HG02642 (cell line): ENCODE measurements at regions not wholly inside any gene's neighbourhood (a gene's known extent, or its start where the extent isn't known, plus 50 kb on each side); places are given as distances from the start of the nearest gene placed in this dataset.

ENCODE experiments used
- ATAC-seq: cut with Tn5 transposase; IDR thresholded peaks from one replicate; pipeline ENCODE4 v1.9.1; 2021; ENCODE audit warnings: mild to moderate bottlenecking; ENCODE audit not compliant: unreplicated experiment, poor library complexity

DNA sequence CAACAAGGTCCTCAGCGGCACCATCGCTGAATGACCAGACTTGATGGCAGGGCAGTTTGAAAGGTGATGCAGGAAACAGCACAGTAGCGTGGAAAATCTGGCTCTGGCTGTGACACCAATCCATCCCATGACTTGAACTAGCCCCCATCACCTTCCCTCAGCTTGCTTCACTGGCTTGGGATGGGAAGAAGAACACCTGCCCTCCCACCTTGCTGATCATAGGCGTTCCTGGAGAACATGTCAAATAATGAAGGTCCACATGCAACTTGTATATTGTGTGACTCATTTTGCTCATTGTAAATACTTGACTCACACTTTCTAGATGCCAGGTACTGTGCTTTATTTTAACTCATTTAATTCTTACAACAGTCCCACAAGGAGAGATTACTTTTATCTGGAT lies 292.4 kb upstream of the SPRED2 start:
- no peak for ATAC-seq

DNA sequence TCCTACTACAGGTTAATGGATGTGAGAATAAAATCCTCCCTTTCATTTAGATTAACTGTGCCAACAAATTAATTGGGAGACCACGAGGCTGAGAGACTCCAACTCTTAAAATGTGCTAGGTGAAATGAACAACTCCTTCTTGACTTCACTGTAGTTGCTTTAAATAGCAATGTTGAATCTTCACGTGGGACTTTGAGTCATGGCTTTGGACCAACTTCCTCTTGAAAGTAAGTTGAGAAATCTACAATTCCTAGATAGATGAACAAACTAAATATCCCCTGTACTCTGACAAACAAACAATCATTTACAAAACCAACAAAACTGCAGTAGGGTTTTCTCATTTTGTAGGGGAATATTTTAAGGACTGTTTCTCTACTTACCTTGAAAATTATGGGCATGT lies 291.9 kb upstream of the SPRED2 start:
- ATAC-seq = no peak

DNA sequence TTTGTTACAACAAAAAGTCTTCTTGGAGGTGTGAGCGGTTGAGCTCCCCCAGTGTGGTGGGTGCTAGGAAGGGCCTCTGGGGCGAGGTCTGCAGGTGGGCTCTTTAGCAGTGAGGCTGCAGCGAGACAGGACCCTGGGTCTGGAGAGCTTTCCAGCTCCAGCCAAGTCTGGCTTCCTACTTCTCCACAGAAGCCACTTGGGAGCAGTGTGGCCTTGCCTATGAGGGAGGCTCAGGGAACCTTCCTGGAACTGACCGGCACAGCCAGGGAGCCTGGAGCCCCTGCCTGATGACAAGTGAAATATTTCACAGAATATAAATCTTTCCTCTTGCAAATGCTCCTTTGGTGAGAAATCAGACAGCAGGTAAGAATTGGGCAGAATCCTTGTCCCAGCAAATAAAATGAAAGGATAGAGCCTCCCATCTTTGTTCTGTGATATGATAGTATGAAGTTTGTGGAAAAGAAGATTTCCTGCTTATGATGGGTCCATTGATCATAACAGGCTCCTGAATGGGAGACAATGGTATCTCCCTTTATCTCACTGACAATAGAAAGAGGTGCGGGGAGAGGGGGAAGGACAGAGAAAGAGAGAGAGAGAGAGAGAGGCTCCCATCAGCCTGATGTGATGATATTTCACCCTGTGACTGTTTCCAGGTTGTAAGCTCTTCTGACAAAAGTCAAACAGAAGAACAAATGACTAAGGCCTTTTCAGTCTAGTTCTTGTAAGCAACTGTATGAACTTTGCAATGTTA lies 289.8 kb upstream of the SPRED2 start:
- no peak for ATAC-seq

DNA sequence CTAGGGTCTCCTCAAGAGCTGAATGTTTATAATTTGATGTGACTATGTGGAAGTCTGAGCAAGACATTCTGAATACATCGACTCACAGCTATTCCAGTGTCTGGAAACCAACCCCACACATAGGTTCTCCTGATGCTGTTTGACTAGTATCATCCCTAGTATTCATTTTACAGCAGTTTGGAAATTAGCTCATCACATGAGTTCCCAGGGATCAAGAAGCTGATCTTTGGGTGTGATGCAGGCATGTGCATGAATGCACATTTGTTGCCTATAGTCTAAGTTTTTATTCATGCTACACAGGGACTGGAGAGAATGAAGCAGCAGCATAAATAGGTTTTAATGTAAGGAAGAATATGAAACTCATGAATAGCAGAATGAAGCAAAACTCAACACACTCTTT lies 284.3 kb upstream of the SPRED2 start:
- no peak for ATAC-seq

DNA sequence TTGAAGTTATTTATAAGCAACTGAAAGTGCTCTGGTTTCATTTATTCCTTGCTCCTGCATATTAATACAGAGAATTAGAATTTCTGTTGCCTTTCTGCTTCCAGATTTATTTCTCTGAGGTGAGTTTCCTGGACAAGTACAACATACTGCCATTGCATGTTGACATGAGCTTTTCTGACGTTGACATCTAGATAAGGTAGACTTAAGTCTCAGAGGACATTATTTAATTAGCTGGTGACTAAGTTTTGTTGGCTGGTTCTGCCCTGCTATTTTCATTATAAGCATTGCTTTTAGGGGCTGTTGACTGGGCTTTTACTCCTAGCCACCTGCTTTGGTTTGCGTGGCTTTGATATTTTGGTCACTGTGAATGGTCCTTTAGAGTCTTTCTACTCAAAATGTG lies 282.9 kb upstream of the SPRED2 start:
- no peak for ATAC-seq

DNA sequence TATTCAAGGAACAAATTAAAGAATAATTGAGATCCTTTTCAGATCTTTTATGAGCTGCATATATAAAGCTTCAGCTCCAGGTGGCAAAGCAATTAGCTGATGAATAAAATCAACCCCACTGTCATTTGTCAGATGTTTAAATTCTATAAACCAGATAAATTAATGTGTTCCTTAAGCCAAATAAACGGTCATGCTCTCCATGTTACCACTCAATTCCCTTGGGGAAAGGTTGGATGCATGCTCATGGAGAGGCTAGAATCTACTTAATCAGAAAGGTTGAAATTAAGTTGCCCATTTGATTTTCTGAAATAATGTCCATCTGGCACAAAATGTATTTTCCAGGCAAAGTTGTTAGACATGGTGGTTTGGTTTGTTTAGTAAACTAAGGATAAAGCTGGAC lies 282.5 kb upstream of the SPRED2 start:
- ATAC-seq = no peak

DNA sequence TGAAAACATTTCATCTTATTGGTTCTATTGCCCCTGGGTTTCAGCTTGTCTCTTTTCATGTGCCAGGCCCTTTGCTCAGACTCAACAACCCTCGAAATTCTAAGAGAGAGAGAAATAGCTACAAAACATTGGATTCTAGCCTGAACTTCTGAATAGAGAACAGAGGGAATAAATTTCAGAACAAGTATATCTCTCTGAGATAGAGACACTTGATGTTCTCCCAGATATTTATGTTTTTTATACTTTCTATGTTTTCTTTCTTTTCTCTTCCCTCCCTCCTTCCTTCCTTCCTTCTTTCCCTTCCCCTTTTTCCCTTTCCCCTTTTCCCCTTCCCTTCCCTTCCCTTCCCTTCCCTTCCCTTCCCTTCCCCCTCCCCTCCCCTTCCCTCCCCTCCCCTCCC lies 279.5 kb upstream of the SPRED2 start:
- no peak for ATAC-seq

DNA sequence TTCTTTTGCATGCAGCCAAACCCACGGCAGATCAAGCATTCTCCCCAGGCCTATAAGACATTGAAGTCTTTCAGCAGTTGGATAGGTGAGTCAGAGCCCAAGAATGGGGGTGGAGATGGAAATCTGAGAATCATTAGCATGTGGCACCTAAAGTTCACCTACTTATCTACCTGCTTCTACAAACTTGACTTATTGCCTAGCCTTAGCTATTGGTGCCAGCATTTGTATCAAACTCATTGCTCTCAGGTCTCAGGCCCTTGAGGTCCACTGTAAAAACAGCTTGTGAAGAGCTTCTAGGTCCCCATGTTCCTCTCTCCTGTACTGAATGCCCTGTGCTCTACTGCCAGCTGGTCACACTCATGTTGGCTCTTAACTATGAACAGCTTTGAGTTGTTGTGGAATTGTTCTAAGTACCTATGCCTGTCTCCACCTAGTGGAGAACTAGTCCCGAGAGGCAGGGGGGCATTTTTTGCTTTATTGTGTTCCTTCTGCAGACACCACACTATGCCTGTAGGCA lies 278.4 kb upstream of the SPRED2 start:
- no peak for ATAC-seq

DNA sequence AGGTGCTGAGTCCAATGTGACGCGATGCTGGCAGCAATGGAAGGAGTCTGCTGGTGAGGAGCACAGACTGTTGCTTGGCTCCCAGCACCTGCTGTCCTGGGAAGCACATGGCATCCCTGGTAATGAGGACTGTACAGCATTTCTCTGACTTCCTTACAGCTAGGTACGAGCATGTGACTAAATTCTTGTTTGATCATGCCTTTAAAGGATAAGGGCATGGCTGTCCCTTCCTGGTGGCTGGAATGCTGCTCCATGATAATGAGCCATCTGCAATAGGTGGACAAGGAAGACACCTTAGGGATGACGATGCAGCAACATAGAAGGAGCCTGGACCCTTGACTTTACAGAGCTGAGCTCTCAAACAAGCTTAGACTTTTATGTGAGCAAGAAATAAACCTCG lies 278.0 kb upstream of the SPRED2 start:
- ATAC-seq = no peak

DNA sequence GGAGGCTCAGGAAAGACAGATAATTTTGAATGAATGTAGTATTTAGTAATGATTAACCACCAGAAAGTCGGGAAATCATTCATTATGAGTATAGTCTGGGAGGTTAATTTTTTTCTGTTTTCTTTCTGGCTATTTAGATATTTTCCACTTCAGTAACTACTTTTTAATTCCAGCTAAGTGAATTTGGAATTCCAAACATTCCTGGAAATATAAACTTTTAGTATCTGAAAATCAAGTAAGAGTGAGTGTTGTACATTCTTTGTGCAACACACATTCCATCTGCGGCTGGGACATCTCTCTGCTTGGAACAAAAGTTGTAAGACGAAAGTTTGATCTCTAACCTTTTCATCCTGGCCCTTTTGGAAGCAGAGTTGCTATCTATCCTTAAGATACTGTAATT lies 275.7 kb upstream of the SPRED2 start:
- no peak for ATAC-seq

DNA sequence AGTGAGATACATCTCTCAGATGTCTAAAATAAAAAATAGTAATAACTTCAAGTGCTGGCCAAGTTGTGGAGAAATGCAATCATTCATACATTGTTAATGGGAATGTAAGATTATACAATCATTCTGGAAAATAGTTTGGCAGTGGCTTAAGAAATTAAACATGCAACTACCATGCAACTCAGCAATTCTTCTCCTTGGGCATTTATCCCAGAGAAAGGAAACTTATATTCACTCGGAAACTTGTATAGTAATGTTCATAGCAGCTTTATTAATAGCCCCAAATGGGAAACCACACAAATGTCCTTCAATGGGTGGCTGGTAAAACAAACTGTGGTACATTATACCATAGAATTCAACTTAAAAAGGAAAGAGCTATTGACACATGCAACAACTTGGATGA lies 274.0 kb upstream of the SPRED2 start:
- no peak for ATAC-seq

DNA sequence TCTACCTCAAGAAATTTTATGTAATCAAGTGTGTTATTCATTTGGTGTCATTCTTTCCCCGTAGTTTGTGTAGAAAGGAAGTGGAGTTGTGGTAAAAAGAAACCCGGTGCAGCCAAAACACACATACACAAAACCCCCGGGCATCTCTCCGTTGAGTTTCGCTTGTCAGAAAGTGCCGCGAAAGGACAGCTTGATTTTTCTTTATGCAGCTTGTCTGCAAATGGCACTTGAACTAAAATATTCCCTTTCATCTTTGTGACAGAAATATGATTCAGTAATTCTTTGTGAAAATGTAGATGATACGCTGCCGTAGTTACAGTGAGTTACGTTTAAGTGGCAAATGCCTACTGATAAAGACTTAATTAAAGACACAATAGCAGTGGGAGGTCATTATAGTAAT lies 268.8 kb upstream of the SPRED2 start:
- no peak for ATAC-seq

DNA sequence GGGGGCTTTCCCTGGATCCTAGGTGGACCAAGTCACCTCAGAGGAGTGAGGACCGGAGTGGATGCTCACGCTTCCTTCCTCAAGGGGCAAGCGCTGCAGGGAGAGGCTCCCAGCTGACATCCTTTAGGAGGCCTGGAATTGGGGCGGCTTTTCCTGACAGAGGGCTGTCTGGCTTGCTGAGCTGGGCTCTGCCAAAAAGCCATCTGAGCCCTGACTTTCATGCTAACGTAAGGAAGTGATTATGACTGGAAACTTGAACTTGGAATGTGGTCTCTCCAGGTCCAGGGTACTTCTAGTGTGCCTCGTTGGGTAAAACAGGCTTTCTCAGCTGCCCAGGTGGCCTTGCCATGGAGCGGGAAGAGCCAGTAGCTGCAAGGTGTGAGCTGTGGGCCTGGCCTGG lies 268.3 kb upstream of the SPRED2 start:
- ATAC-seq = no peak

DNA sequence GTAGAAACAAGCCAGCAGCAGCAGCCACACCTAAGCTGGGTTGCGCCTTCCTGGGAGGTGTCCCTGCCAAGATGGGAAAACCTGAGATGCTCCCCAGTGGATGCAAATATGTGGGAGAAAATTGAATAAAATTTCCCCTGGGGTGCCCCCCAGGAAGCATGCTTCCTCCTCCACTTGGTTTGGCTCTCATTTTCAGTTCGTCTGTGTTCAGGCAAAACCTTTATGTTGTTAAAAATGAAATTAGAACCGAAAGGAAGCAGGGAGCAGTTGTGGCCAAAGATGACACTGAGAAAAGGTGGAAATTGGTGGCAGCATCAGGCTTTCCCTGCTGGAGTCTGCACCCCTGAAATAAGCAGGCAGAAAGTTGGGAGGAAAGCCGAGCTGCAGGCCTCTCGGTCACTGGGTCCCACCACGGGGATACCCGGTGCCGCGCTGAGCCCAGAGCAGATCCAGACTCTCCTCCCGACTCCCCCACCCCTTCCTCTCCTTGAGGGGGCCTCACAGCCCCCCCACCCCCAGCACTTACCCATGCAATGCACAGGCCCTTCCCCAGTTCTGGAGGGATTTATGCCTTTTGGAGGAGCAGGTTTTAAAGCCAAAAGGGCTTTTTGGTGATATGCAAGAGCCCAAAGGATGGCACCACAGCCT lies 267.7 kb upstream of the SPRED2 start:
- no peak for ATAC-seq

DNA sequence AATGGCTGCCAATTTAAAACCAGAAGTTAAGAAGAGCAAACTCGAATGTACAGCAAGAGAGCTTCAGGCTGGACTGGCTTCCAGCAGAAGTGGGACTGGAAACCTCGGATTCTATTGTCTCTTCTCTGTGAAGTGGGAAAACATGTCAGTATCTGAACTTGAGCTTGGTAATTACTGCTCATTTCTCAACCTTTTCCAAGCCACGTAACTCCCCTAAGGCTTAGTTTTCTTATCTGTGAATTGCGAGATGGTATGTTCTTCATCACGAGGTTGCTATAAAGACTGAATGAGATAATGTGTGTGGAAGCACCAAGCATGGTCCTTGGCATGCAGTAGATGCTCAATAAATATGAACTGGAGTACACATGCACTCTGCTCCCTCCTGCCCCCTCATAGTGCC lies 259.4 kb upstream of the SPRED2 start:
- ATAC-seq = no peak

DNA sequence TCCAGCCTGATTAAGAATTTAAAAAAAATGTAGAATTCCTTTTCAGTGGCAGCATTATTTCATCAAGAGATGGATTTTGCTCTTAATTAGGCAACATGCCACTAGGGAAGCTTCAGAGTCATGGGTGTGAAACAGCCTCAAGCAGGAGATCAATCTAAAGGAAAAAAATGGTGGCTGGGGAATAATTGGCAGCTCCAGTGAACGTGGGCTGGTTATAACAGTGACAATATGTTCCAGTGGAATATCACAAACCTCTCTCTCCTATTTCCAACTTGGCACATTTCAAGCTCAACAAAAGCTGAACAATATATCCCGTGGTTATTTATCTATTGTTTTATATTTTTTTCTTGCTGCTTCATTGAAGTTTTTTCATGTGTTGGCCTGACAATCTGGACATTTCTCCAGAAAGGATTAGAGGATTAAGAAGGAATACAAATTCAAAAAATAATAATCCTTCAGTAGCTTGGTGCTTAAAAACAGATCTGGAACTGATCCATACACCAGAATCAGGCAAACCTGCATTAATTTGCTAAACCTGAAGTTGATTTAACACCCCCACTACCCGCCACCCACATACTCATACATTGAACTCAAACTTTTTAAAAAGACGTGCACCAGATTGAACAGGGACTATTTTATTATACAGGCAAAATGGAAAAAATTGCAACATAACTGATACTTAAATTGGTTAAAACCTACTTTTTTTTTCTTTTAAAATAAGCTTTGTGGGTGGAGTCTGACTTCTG lies 255.9 kb upstream of the SPRED2 start:
- ATAC-seq = no peak

DNA sequence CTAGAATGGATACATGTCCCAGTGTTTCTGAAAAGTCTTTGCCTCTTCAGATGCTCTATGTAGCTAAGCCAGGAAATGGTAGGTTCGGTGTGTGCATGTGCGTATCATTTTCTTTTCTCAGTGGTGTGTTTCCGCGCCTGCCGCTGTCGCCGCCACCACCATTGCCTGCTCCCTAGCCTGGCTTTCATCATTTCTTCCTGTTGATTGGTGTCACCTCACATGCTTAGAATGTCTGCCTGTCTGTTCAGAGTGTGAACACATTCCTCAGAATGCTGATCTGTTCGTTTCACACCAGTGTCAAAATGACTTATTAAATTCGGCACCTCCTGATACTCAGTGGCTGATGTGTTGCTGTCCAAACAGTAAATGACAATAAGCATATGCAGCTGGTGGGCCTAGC lies 255.2 kb upstream of the SPRED2 start:
- ATAC-seq = no peak

DNA sequence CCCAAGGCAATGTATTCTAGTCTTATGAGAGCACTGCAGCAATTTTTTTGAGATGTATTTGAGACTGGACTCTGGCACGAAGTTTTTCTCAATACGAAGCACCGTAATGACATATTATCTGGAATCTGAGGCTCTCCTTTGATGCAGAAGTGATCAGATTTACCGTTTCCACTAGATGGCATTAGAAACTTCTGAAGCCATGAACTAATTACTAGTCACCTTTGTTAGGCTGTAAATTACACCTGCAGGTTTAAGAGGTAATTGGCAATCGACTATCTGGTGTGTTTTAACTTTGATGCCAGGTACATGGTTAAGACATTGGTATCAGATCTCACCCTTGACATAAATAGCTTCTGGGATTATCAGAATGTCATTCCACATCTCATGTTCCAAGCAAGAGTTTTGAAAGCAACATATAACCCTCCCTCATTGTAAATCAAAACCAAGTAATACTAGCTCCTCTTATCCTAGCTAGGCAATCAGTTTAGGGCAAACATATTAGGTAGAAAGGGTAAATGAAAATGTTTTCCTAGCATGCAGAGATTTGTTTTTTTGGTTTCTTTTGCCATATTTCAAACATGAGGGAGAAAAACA lies 254.6 kb upstream of the SPRED2 start:
- no peak for ATAC-seq

DNA sequence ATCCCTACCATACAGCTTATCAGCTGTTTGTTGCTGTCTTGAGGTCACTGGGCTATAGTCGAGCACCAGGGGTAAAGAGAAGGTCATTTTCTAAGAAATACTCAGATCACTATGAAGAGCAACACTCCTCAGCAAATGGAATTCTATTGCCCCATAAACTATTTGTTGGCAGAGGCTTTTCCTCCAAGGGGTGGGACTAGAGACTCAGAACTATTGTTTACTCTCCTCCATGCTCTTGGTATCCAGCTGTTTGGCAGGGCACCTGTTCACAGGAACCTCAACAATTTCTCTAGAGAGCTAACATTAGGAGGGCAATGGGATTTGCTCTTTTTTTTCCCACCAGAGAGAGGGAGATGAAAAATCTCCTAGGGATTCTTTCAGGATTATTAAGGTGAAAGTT lies 249.1 kb upstream of the SPRED2 start:
- no peak for ATAC-seq

DNA sequence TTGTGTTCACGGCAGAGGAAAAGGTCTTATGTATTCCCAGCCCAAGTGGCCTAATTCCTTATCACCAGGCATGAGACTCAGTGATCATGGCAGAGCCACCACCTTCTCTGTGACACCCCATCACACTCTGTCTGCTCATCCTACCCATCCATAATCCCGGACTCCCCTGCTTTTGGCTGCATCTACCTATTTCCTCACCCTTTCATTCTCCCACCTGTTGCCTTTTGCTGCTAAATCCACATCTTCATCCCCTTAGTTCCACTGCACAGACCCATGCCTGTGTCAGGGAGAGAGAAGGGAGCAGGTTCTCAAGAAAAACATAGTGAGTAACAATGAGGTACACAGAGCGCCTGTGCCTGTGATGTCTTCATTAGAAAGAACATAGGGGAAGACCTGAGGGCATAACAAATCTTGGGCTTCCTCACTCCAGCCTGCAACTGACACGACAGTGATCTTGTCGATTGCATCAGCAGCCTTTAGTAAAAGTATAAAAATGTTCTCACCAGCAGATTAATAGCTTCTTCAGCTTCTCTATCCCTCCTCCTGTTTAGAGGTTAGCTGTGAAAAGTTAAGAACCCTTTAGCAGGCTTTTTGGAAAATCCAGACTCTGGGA lies 246.5 kb upstream of the SPRED2 start:
- ATAC-seq = no peak

DNA sequence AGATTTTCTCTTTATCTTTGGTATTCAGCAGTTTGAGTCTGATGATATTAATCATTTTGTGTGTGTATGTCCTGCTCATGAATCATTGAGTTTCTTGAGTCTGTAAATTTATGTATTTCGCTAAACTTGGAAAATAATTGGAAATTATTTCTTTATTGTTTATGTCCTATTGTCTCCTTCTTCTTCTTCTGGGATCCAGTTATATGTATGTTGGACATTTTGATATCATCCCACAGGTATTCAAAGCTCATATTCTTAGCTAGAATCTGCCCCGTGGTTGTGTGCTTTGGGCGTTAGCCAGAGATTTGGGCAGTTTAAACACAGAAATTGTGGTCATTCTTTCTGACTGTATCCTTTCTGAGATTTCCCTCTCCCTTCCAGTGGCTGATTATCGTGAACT lies 243.0 kb upstream of the SPRED2 start:
- no peak for ATAC-seq
